Trophoblast cell (in vitro differentiated cells and primary cell): ENCODE measurements at regions not wholly inside any gene's neighbourhood (a gene's known extent, or its start where the extent isn't known, plus 50 kb on each side); places are given as distances from the start of the nearest gene placed in this dataset.

Source experiments
- DNase-seq, 2 donors: peaks; one replicate each; pipeline ENCODE4 v3.0.0-alpha.2; 2016
- H2AFZ ChIP-seq: 2 replicates; pipeline ENCODE4 v1.6.1; 2013; ENCODE audit warnings: low read length, moderate library complexity, mild to moderate bottlenecking; ENCODE audit not compliant: insufficient read depth, poor library complexity
- H2AK5ac ChIP-seq: 2 replicates; pipeline ENCODE4 v1.6.1; 2013; ENCODE audit warnings: mild to moderate bottlenecking, low read length
- H2BK120ac ChIP-seq: 2 replicates; pipeline ENCODE4 v1.6.1; 2013; ENCODE audit warnings: low read length, mild to moderate bottlenecking, moderate library complexity; ENCODE audit not compliant: insufficient read depth, poor library complexity
- H2BK12ac ChIP-seq: 2 replicates; pipeline ENCODE4 v1.6.1; 2013; ENCODE audit warnings: mild to moderate bottlenecking, low read length, moderate library complexity
- H2BK5ac ChIP-seq: 2 replicates; pipeline ENCODE4 v1.6.1; 2013; ENCODE audit warnings: low read length, low read depth, moderate library complexity, mild to moderate bottlenecking; ENCODE audit not compliant: poor library complexity
- H3K14ac ChIP-seq: 2 replicates; pipeline ENCODE4 v1.6.1; 2013; ENCODE audit warnings: mild to moderate bottlenecking, low read length
- H3K18ac ChIP-seq: 2 replicates; pipeline ENCODE4 v1.6.1; 2013; ENCODE audit warnings: mild to moderate bottlenecking, low read length
- H3K23ac ChIP-seq: 2 replicates; pipeline ENCODE4 v1.6.1; 2013; ENCODE audit warnings: low read length
- H3K27ac ChIP-seq: 2 replicates; pipeline ENCODE4 v1.5.1; 2013; ENCODE audit warnings: low read depth, mild to moderate bottlenecking, inconsistent platforms, low read length, moderate library complexity
- H3K27me3 ChIP-seq: 2 replicates; pipeline ENCODE4 v1.6.1; 2013; ENCODE audit warnings: inconsistent platforms, mild to moderate bottlenecking, low read length, moderate library complexity; ENCODE audit not compliant: insufficient read depth
- H3K36me3 ChIP-seq, 2 experiments: 1 replicate in 1 of 2; 2 replicates in 1 of 2; pipeline ENCODE4 v1.6.1; 2013; ENCODE audit warnings: low read length in 2 of 2, mild to moderate bottlenecking in 2 of 2, moderate library complexity in 1 of 2; ENCODE audit not compliant: insufficient read depth in 2 of 2, control insufficient read depth in 1 of 2
- H3K4ac ChIP-seq: 2 replicates; pipeline ENCODE4 v1.6.1; 2013; ENCODE audit warnings: low read depth, mild to moderate bottlenecking, low read length, moderate library complexity
- H3K4me1 ChIP-seq, 2 experiments: 1 replicate in 1 of 2; 2 replicates in 1 of 2; pipeline ENCODE4 v1.6.1; 2013; ENCODE audit warnings: low read length in 2 of 2, mild to moderate bottlenecking in 2 of 2, moderate library complexity in 1 of 2; ENCODE audit not compliant: insufficient read depth in 2 of 2, control insufficient read depth in 1 of 2
- H3K4me2 ChIP-seq: 2 replicates; pipeline ENCODE4 v1.6.1; 2013; ENCODE audit warnings: inconsistent platforms, mild to moderate bottlenecking, low read length, moderate library complexity
- H3K4me3 ChIP-seq: 2 replicates; pipeline ENCODE4 v1.5.1; 2013; ENCODE audit warnings: mild to moderate bottlenecking, low read depth, low read length, inconsistent platforms
- H3K79me1 ChIP-seq: one replicate; pipeline ENCODE4 v1.6.1; 2013; ENCODE audit warnings: low read length
- H3K79me2 ChIP-seq: 2 replicates; pipeline ENCODE4 v1.6.1; 2013; ENCODE audit warnings: low read length, mild to moderate bottlenecking; ENCODE audit not compliant: control insufficient read depth, insufficient read depth, poor library complexity
- H3K9ac ChIP-seq: 2 replicates; pipeline ENCODE4 v1.6.1; 2013; ENCODE audit warnings: mild to moderate bottlenecking, low read length
- H3K9me3 ChIP-seq: 2 replicates; pipeline ENCODE4 v1.6.1; 2013; ENCODE audit warnings: low read depth, mild to moderate bottlenecking, control low read depth, inconsistent platforms, low read length; ENCODE audit not compliant: insufficient read depth
- H4K12ac ChIP-seq: 2 replicates; pipeline ENCODE4 v1.6.1; 2013; ENCODE audit warnings: low read depth, mild to moderate bottlenecking, low read length, moderate library complexity
- H4K8ac ChIP-seq: 2 replicates; pipeline ENCODE4 v1.6.1; 2013; ENCODE audit warnings: low read depth, mild to moderate bottlenecking, low read length, moderate library complexity
- H4K91ac ChIP-seq: one replicate; pipeline ENCODE4 v1.6.1; 2013; ENCODE audit warnings: low read depth, mild to moderate bottlenecking, low read length, moderate library complexity
- WGBS: extraction: QIAGEN DNeasy Blood & Tissue Kit; methylation state at CpG from one replicate; pipeline ENCODE4 v1.1.7; 2013; ENCODE audit warnings: missing lambda C conversion rate; ENCODE audit not compliant: insufficient read length, insufficient coverage; ENCODE audit errors: extremely low coverage; 5-methylcytosine and 5-hydroxymethylcytosine counted together

DNA sequence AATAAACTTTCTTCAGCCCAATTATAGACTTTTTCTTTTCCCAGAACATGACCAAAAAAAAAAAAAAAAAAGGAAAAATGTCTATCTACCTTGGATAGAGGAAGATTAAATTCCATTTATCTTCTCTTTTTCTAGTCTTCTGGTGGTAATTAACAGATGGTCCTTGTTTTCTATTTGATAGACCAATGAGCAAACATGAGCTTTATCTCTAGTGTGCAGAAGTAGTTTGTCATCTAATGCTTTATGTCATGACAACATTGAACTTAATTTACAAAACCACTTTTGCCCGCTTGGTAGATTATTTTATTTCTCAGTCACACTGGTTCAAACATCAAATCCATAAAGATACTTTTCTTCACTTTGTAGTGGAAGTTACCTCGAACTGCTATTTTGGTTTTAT is 69.5 kb upstream of the ELL2 start:
- Histone ChIP-seq H4K12ac (no peak overlapping the region), H4K8ac (no peak overlapping the region), H3K79me1 (no peaks in the 10 kb centered on the region), H3K4me3 (no peak overlapping the region), H3K23ac (no peak overlapping the region), H3K27ac (no peak overlapping the region), H2AFZ (no peak overlapping the region), H3K36me3 (no peaks in the 10 kb centered on the region), H3K4me2 (no peak overlapping the region), H2AK5ac (no peak overlapping the region), H2BK12ac (no peak overlapping the region), H3K9me3 (no peaks in the 10 kb centered on the region), H3K4ac (no peak overlapping the region), H3K27me3 (no peaks in the 10 kb centered on the region), H3K79me2 (no peaks in the 10 kb centered on the region), H2BK5ac (no peak overlapping the region), H4K91ac (no peak overlapping the region), H3K14ac (no peak overlapping the region), H3K18ac (no peak overlapping the region), H3K9ac (no peak overlapping the region), H3K4me1 (no peaks in the 10 kb centered on the region), H2BK120ac (no peak overlapping the region)
- DNase-seq, result no peak
- WGBS, result no CpG with 5 or more reads among the region's 2 CpGs

DNA sequence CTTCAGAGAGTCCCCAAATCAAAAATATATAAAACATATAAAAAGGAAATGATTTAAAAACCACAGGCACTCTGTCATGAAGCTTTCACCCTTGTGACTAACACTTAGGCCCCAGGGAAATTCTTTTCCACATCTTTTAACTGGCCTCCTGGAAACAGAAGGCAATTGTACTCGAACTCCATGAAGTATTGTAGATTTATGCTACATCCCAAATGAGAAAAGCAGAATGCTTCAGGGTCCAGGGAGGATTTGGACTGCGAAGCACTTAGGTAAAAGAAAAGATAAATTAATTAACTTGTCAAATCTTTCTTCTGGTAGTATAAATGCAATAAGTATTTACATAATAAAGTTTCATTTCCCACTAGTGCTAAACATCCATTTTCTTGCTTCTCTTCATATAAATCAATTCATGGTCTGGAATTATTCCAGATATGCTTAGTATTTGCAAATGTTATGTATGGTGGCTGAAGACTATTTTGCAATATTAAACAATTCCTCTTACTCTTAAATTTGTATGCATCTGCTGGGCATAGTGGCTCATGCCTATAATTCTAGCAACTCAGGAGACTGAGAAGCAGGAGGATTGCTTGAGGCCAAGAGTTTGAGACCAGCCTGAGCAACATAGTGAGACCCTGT is 64.9 kb upstream of the ELL2 start:
- H4K8ac ChIP-seq, result no peak overlapping the region
- no peaks in the 10 kb centered on the region for H3K36me3 ChIP-seq
- H3K9me3 ChIP-seq, result no peaks in the 10 kb centered on the region
- H2AK5ac ChIP-seq, result no peak overlapping the region
- no peak overlapping the region for H4K12ac ChIP-seq
- no peak overlapping the region for H3K14ac ChIP-seq
- no peak overlapping the region for H3K9ac ChIP-seq
- no peaks in the 10 kb centered on the region for H3K79me2 ChIP-seq
- no peak overlapping the region for H3K23ac ChIP-seq
- H3K4me1 ChIP-seq, result no peaks in the 10 kb centered on the region
- H3K27me3 ChIP-seq, result no peaks in the 10 kb centered on the region
- no peak overlapping the region for H3K27ac ChIP-seq
- no peak overlapping the region for H2BK5ac ChIP-seq
- no CpG with 5 or more reads among the region's 2 CpGs for WGBS
- no peak overlapping the region for H3K18ac ChIP-seq
- H3K4ac ChIP-seq, result no peak overlapping the region
- no peak overlapping the region for H2AFZ ChIP-seq
- no peaks in the 10 kb centered on the region for H3K79me1 ChIP-seq
- no peak overlapping the region for H2BK120ac ChIP-seq
- DNase-seq, result peak; percentile 71 to 82
- H3K4me2 ChIP-seq, result no peak overlapping the region
- H3K4me3 ChIP-seq, result no peak overlapping the region
- H4K91ac ChIP-seq, result no peak overlapping the region
- H2BK12ac ChIP-seq, result no peak overlapping the region

DNA sequence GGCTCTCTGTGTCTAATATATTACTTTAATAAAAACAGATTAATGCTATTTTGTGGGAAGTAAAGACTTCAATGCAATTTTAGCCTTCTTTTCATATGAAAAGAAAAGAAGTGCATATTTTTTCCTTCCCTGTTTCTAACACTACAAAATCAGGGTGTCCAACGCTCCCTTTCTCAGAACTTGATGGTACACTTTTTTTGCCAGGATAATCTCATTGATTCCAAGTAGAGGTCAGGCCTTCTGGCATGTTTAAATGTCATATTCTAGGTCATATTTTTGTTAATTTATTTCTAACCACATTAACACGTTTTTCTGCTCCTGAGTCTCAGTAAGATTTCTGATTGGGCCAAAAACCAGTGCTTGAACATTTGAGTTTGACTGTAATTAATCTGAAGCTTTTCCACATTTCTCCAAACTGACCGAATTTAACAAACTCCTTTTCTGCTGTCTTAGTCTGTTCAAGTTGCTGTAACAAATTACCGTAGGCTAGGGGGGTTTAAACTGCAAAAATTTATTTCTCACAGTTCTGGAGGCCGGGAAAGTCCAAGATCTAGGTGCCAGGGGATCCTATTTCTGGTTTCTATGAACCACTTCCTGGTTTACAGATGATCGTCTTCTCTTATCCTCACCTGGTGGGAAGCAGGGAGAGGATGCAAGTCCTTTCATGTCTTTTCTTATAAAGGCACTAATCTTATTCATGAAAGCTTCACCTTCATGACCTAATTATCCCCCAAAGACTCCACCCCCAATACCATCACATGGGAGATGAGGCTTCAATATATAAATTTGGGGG is 63.2 kb upstream of the ELL2 start:
- no peak overlapping the region for H3K14ac ChIP-seq
- no peak overlapping the region for H3K18ac ChIP-seq
- no peak overlapping the region for H3K23ac ChIP-seq
- H3K4ac ChIP-seq, result no peak overlapping the region
- no peaks in the 10 kb centered on the region for H3K27me3 ChIP-seq
- H3K9ac ChIP-seq, result no peak overlapping the region
- H3K27ac ChIP-seq, result no peak overlapping the region
- H3K79me1 ChIP-seq, result no peaks in the 10 kb centered on the region
- no peaks in the 10 kb centered on the region for H3K4me1 ChIP-seq
- H3K4me3 ChIP-seq, result no peak overlapping the region
- no peak overlapping the region for H3K4me2 ChIP-seq
- no peak overlapping the region for H2BK120ac ChIP-seq
- no peaks in the 10 kb centered on the region for H3K79me2 ChIP-seq
- DNase-seq, result no peak
- H2AK5ac ChIP-seq, result no peak overlapping the region
- no peak overlapping the region for H4K12ac ChIP-seq
- no peaks in the 10 kb centered on the region for H3K9me3 ChIP-seq
- no peak overlapping the region for H4K91ac ChIP-seq
- WGBS, result no CpG with 5 or more reads among the region's 6 CpGs
- H2BK5ac ChIP-seq, result no peak overlapping the region
- no peak overlapping the region for H2AFZ ChIP-seq
- H2BK12ac ChIP-seq, result no peak overlapping the region
- H4K8ac ChIP-seq, result no peak overlapping the region
- H3K36me3 ChIP-seq, result no peaks in the 10 kb centered on the region

DNA sequence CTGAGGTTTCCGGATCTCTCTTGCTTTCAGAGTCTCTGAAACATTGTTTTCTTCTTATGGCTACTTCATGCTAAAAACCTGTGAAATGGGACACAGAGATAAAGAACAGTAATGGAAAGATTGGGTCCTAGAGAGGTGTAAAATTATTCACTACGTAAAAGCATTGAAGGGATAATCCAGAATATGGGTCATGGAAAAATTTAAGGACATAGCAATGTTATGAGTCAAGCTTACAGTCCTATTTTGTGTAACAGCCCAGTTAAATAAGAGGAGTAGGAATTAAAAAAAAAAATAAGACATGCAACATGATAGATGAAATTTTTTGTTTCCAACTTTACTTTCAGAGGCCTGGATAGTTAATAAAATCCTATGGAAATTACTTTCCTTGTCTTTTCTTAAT is 61.9 kb upstream of the ELL2 start:
- no CpG with 5 or more reads among the region's 2 CpGs for WGBS
- no peak overlapping the region for H3K23ac ChIP-seq

More for the DNA sequence above, 61.9 kb upstream of the ELL2 start:
- no peak overlapping the region for H2AK5ac ChIP-seq
- H3K36me3 ChIP-seq, result no peaks in the 10 kb centered on the region
- H2BK120ac ChIP-seq, result no peak overlapping the region
- no peak overlapping the region for H3K18ac ChIP-seq
- H4K8ac ChIP-seq, result no peak overlapping the region
- H3K27ac ChIP-seq, result no peak overlapping the region
- H4K91ac ChIP-seq, result no peak overlapping the region
- H3K4ac ChIP-seq, result no peak overlapping the region
- no peak overlapping the region for H2BK12ac ChIP-seq
- H2BK5ac ChIP-seq, result no peak overlapping the region
- H3K9ac ChIP-seq, result no peak overlapping the region
- no peak overlapping the region for H3K4me3 ChIP-seq
- H3K4me1 ChIP-seq, result no peaks in the 10 kb centered on the region
- H4K12ac ChIP-seq, result no peak overlapping the region
- no peaks in the 10 kb centered on the region for H3K9me3 ChIP-seq
- H3K14ac ChIP-seq, result no peak overlapping the region
- H3K27me3 ChIP-seq, result no peaks in the 10 kb centered on the region
- no peak overlapping the region for H2AFZ ChIP-seq
- no peak overlapping the region for H3K4me2 ChIP-seq
- H3K79me2 ChIP-seq, result no peaks in the 10 kb centered on the region
- DNase-seq, result peak in 1 of 2 donors; percentile 57
- no peaks in the 10 kb centered on the region for H3K79me1 ChIP-seq
